Fibroblast of skin of abdomen (primary cell): ENCODE measurements at regions not wholly inside any gene's neighbourhood (a gene's known extent, or its start where the extent isn't known, plus 50 kb on each side); places are given as distances from the start of the nearest gene placed in this dataset.
A peak's percentile ranks its signal among the peaks of the same experiment; 100 is the strongest.
"Not testable (repeated sequence)": the region's sequence is repeated elsewhere in the genome, so short reads cannot be mapped to it uniquely, and the experiment has no call there.

Experiments
- DNase-seq: peaks from one replicate; pipeline ENCODE4 v3.0.0-alpha.2; 2013

DNA sequence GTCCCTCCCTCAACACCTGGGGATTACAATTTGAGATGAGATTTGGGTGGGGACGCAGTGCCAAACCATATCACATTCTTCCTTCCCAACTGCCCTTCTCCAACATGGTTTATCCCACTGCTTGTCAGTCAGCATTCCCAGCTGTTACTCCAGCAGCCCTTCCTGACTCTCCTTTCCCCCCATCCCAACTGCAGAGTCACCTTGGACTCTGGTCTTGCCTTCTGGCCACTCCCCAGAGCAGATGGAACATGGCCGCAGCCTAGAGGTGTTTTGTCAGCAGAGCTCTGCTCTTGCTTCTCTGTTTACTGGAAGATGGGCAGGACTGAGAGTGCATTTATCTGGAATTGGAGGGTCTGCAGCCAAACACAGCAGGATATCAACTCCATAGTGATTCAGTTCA lies 51.2 kb upstream of the MEX3C start:
- DNase-seq = no peak

DNA sequence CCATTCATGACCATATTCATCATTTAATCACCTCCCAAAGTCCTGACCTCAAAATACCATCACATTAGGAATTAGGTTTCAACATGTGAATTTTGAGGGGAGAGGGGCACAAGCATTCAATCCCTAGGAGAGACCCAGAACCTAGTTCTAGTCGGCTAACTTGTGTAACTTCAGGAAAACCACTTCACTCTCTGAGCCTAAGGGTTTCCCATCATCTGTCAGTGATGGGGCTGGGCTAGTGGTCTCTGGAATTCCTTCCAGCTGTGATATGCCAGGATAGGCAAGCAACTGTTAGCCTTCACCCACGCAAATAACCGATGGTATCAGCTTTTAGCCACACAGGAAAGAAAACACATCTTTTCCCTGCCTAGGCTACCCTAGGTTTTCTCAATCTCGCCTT lies 52.5 kb upstream of the MEX3C start:
- DNase-seq = no peak

DNA sequence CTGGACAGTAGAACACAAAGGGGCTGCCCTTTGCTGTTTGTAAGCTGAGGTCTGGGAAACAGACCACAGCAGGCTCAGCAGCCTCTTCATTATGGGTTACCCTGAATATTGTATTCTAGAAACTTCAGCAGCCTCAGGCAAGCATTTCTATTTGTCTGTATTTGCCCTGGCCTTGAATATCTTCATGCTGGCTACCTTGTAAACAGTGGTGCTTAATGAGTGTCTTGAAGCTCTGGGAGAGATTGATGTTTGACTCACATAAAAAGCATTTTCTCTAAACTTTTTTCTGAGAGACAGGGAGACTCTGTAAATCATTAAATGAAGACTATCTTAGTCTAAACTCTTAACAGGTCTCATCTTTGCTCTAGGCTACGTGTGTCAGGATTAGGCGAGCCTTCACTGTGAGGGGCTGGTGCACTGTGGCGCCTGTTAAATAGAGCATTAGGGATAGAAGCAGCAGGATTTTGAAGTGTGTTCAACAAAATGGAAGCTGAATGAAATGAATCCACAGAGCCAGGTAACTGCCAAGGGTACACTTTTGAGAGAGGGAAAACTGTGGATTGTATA lies 53.1 kb upstream of the MEX3C start:
- DNase-seq = no peak

DNA sequence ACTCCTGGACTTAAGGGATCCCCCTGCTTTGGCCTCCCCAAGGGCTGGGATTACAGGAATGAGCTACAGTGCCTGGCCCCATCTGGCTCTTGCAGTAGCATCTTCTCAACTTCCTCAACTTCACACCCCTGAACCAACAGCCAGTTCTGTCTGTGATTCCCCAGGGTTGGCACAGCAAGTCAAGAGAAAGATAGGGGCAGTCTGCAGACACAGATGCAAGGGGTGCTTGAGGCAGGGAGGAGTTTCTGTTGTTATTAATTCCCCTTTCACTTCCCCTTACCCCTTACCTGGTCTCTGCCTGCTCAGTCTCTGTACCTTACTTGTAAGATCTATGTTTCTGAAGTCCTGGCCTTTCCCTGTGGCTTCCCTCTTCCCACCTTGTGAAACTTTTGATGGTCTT lies 54.1 kb upstream of the MEX3C start:
- DNase-seq = no peak

DNA sequence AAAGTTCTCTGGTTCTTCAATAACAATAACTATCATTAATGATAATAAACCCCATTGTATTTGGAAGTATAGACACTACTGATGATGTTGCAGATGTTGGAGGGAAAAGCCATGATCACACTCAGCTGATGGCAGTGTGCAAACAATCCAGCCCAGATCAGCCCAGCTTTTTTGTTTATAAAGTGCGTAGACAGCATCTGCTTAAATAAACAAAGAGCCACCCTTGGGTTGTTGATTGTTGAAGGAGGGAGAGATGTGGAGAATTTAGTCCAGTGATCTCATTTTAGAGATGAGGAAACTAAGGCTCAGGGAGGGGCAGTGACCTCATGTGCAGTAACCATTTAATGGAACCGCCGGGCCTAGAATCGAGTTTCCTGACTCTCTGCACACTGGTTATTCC lies 56.0 kb upstream of the MEX3C start:
- DNase-seq = no peak

DNA sequence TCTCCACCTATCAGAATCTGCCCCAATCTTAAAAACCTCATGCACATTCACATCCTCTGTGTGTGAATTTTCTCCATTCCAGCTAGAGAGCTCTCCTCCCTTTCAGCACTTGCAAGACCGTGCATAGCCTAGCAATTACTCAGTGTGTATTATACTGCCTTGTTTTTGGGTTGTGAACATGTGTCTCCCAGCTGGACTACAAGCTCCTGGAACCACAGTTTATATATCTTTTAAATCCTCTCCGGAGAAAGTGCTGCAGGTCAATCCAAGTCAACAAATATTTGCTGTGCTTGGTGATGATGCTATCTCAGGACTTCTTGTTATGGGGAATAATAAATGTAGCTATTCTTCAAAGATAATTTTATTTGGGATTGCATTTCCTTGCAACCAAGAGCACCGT lies 58.2 kb upstream of the MEX3C start:
- no peak for DNase-seq

DNA sequence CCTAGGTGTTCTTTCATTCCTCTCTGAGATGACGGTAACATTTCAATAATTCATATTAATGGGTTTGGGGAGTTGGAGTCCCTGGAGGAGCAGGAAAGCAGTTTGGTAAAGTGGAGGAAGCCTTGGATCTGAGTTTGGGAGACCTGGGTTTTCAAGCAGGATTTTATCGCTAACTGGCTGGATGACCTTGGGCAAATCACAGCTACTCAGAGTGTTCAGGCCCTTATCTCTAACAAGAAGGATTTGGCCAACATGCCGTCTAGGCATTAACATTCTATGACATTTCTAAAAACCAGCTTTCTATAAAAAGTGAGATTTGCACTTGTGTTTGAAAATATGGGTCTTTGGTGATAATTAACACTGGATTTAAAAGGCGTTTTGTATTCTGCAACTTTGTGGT lies 59.7 kb upstream of the MEX3C start:
- DNase-seq = no peak

DNA sequence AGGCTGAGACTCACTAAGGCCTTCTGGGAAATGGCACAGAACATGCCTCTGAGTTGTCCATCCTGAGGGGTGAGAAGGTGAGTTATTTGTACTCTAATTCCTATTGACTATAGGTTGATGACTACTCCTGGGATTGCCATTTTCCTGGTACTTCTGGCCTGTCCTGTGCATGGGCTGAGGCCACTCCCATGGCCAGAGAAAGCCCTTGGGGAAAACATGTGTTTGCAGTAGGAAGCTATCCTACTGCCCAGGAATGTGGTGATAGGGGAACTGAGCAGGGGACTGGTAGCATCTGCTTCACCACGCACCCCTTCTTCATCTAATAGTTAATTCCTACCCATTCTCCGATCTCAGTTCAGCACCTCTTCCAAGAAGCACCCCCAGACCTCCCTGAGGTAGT lies 62.6 kb upstream of the MEX3C start:
- DNase-seq = no peak

DNA sequence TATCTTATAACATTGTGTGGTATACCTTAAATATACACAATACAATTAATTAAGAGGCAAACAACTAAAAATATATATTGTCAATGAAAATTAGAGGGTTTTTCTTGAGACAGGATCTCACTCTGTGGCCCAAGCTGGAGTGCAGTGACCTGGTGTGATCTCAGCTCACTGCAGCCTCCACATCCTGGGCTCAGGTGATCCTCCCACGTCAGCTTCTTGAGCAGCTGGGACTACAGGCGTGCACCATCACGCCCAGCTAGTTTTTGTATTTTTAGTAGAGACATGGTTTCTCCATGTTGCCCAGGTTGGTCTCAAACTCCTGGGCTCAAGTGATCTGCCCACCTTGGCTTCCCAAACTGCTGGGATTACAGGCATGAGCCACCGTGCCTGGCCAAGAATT lies 68.6 kb upstream of the MEX3C start:
- DNase-seq = not testable (repeated sequence)

DNA sequence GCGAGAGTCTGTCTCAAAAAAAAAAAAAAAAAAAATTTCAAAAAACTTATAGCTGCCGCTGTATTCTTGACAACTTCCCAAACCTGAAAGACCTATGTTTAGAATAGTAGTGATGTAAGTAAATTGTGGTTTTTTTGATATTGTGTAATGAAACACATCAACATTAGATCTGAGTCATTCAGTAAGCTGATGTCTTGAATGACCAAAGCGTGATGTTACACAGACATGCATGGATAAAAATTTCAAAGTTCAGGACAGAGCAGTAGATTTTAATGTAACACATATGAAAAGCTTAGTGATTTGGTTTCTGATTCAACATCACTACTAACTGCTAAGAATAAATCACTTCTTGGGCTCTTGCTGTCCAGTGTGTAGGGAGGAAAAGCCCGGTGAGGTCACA lies 69.3 kb upstream of the MEX3C start:
- no peak for DNase-seq

DNA sequence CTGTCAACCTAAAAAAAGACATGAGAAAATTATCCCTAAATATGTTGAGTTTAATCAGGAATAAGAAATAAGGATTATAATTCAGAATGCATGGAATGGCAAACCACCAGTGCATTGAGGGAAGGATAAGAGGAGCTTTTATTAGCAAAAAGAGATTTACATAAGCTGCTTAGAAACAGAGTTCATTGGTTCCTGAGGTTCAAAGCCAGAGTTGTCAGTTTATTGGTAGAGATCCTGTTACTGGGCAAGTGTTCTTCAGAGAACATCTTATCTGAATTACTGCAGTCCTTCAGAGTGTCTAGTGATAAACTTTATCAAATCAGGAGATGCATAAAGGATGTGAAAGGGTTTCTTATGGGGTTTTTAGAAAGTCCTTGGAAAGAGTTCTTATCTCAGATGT lies 76.0 kb upstream of the MEX3C start:
- DNase-seq = no peak

DNA sequence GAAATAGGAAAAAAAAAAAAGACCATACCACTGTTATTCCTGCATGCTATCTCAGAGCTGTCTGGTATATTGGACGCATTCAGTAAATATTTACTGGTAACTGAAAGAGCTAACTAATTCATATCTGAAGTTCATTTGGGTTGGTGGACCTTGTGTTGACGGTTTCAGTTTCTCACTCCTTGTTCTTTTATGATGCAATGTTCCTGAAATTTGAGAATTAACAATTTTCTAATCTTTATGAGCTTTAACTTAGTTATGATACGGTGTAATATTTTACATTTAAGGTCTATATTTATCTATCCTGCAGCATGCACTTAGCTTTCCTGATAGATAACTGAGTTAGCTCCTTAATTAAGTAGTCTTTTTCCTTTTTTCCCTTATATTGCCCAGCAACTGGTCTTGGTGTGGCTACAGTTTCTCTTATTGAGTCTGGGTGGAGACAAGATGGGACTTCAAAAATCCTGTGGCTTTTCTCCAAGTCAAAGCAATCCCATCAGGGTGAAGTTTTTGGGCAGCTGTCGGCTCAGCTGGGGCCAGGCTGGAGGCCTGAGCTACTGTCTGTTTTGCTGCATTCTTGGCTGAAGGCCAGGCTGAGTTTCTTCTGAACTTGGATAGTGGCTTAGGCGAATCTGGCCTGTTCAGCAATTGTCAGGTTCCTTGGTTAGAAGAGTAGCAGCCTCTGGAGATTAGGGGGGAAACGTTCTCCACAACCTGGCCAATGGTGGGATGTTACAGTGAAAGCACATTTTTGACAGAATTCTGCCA lies 78.4 kb upstream of the MEX3C start:
- DNase-seq = peak; percentile 24

DNA sequence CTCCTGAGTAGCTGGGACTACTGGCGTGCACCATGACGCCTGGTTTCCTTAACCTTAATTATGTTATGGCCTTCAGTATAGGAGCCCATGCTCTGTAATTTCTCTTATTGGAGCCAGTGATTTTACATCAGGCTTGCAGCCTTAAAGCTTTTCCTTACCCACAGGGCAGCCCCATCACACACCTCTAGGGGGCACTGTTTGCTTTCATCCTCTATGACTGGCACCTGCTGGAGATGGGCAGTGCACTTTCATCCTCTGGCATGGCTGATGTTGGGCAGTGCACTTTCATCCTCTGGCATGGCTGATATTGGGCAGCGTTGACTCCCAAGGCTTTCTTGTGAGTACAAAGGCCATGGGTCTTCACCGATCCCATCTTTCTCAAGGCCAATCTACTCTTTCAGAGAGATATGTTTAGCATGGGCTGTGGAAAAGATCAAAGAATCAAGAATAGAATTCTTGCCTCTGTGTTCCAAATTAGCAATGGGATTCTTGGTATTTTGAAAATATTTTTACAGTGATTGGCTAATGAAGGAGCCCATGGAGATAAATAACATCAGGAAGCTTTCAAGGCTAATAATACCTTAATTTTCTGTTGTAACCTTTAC lies 80.7 kb upstream of the MEX3C start:
- no peak for DNase-seq

DNA sequence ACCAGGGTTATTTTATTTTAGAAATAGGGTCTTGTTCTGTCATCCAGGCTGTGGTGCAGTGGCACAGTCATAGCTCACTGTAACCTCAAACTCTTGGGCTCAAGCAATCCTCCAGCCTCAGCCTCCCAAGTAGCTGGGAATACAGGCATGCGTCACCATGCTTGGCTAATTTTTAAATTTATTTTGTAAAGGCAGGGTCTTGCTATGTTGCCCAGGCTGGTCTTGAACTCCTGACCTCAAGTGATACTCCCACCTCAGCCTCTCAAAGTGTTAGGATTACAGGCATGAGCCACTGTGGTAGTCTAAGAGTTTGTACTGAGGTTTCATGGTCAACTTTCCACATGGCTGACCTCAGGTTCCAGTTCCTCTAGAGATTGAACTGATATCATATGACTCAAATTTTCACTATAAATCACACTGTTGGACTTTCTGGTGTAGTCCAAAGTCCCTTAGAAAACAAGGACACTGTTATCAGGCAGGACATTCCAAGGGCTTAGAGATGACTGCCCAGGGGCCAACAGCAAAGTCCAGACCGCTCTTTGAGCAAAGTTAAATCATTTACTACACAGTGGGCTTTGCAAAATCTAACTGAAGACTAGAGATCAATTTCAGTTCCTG lies 82.0 kb upstream of the MEX3C start:
- no peak for DNase-seq

DNA sequence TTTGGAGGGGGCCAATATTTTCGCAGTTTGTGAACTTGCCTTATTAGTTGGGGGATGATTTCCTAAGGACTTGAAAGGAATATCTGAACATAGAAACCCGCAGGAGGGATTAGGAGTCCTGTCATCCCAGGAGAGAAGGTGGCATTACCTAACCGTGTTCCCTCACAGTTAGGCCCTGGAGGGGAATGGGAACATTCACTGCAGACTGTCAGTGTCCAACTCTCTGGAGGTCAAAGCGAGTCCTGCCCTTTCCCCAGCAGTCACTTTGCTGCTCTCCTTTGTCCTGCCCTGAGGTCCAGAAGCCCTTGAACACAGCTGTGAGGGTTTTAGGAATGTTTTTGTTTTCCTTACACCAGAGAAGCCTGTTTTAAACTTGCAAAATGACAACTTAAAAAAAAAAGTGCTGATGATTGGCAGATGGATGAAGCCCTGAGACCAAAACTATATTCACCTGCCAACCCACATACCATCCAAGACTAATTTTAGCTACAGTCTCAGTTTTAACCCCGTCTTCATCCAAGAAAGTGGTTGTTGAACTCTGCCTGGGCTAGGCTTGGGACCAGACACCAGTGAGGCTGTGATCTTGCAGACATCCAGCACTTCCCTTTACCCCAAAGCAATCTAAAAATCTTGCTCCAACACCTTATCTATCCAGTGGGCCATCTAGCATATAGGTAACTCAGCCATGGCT lies 90.5 kb upstream of the MEX3C start:
- DNase-seq = no peak

DNA sequence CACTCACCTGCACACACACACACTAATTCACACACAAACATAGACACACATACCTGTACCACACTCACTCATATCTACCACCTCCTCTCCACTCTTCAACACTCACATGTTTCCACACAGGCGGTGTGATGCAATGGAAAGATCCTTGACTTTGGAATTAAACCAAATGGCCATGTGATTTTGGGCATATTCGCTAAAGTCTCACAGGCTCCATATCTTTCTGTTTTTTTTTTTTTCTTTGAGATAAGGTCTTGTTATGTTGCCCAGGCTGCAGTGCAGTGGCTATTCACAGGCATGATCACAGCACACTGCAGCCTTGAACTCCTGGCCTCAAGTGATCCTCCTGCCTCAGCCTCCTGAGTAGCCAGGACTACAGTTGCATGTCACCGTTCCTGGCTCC lies 91.1 kb upstream of the MEX3C start:
- DNase-seq = no peak

DNA sequence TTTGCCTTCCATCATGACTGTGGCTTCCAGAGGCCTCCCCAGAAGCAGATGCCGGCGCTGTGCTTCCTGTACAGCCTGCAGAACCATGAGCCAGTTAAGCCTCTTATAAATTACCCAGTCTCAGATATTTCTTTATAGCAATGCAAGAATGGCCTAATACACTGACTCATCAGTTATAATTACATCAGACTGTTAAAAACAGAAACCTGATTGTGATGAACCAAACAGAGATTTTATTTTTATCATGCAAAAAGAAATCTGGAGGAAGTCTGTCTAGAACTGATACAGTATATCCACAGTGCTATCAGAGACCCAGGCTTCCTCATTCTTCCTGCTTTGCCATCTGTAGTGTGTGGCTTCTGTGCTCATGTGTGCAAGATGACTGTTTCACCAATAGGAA lies 93.4 kb upstream of the MEX3C start:
- no peak for DNase-seq

DNA sequence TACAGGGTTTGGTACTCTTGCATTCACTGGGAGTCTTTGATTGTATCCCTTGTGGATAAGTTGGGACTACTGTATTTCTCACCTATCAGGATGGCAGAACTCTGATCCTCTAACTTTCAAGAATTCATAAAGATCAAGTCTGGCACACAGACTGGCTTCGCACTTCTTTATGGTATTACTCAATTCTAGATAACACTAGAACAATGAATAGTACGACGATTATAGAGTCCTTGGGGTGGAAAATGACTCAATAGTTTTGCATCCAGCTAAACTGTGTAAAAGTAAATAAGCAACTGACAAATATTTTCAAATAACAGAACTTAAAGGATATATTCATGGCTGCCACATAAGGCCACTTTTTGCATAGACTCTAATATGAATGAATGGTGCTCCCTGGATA lies 103.4 kb upstream of the MEX3C start:
- DNase-seq = no peak

DNA sequence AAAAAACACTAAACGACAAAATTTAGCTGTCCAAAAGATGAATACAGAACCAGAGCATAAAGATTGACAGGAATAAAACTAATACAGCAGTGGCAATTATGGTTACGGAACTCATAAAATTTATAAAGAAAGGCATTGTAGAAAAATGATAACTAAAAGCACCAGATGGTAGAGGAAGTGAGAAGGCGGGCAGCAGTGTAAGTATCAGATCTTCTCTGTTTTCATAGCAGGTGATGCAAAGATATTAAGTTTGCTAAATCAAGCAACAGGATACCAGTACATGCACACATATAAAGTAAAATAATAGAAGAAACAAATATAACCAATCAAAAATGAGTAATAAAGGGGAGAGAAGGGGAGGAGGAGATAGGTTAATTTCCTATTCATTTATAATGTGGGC lies 103.9 kb upstream of the MEX3C start:
- DNase-seq = no peak

DNA sequence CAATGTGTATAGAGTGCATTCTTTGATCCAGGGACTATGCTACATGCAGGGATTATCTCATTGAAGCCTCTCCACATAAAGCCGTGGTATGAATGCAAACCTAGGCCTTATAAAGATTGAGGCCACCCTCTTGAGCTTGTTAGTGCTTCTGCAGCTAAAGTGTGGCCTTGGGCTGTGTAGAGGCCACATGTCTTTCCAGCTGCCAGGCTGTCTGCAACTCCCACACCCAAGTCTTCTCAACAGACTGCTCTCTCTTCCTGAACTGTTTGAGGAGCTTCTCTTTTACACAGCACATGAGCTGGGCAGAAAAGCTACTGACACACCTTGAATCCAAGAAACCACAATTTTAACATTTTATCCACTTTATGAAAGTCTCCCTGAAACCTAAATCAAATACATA lies 119.2 kb upstream of the MEX3C start:
- no peak for DNase-seq

DNA sequence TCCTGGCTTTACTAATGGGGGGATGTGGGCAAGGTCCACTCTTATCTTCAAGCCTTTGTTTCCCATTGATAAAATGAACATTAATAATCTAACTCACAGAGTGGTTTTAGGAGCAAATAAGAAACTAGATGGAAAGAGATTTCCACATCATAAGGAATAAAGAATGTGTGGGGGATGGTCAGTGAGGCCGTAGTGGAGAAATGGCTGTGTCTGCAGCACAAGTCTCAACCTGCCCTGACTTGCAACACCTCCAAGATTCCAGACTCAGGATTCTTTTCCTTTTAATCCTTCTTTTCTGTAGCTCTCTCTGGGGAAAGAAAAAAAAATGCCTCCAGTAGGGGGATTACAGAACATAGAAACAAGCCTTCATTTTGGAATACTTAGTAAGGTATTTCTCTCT lies 124.2 kb upstream of the MEX3C start:
- no peak for DNase-seq

DNA sequence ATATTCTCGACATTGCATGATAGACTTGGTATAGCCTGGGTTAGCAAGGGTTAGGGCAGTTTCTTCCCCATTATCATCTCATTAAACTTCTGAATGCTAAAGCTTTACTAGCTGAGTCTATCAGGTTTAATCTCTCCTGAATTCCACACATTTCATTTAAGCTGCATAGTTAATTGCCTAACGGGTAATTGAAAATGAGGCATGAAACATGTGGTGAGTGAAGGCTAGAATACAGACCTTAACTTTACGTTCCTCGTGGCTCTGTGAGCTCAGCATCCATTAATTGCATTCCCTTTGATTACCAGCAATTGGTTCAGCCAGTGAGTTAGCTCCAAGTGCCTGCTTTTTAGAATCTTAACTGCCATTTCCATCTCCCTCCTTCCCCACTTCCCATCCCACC lies 126.5 kb upstream of the MEX3C start:
- DNase-seq = no peak

DNA sequence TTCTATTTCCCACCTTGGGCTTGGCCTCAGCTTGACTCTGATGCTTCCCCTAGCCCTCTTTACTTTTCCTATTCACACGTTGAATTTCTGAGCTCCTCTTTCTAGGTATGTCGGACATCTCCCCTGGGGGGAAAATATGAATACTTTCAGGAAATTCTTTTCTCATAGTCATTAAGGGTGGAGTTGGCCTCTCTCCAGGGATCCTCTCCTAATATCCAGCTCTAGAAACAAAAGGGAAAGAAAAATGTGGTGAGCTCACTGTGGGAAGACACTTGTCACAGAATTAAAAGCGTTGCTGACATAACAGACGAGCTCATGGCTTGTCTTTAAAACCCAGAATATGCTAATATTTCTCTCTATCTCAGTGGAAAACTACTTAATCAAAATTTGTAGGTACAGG lies 132.7 kb upstream of the MEX3C start:
- peak; percentile 6 for DNase-seq
